Esophagus squamous epithelium (tissue), 4 donors: ENCODE measurements at regions not wholly inside any gene's neighbourhood (a gene's known extent, or its start where the extent isn't known, plus 50 kb on each side); places are given as distances from the start of the nearest gene placed in this dataset.

ENCODE experiments used
- CTCF ChIP-seq, 6 experiments: fragments of 450-650 bp in 4 of 6; fragments of 200-600 bp in 2 of 6; sonication (generic) in 2 of 6; IDR thresholded peaks; one replicate each; pipeline ENCODE4 v1.5.1; 2016 to 2019; ENCODE audit warnings: antibody characterized with exemption in 6 of 6, mild to moderate bottlenecking in 4 of 6, moderate library complexity in 4 of 6
- POLR2A ChIP-seq, 4 donors: fragments of 450-650 bp; IDR thresholded peaks; one replicate each; pipeline ENCODE4 v1.6.1; 2017; ENCODE audit warnings: antibody characterized with exemption in 4 of 4, mild to moderate bottlenecking in 4 of 4, moderate library complexity in 3 of 4

GRCh38 chr2:195500879-195501278 lies 156.1 kb upstream of the SLC39A10 start:
- TF ChIP-seq CTCF (IDR thresholded peaks at IDR 0.05) (no peak), POLR2A (IDR thresholded peaks at IDR 0.05) (no peak)
